Body of pancreas (tissue), 4 donors: ENCODE measurements at regions not wholly inside any gene's neighbourhood (a gene's known extent, or its start where the extent isn't known, plus 50 kb on each side); places are given as distances from the start of the nearest gene placed in this dataset.

Experiments used
- ATAC-seq: fragments of 150-250 bp; one replicate; pipeline ENCODE4 v1.9.1; 2016
- DNase-seq, 4 donors: peaks; one replicate each; pipeline ENCODE4 v3.0.0-alpha.2; 2019
- H3K27ac ChIP-seq, 4 donors: fragments of 200-600 bp; sonication (generic); 1 replicate in 3 of 4; 2 replicates in 1 of 4; pipeline versions ENCODE4 v1.5.1 to v1.6.1; 2016 to 2019; ENCODE audit warnings: mild to moderate bottlenecking in 1 of 4, mixed read lengths in 1 of 4, moderate library complexity in 1 of 4
- H3K27me3 ChIP-seq, 2 donors: fragments of 200-600 bp; sonication (generic); one replicate each; pipeline ENCODE4 v1.6.0; 2016; ENCODE audit warnings: mild to moderate bottlenecking in 1 of 2
- H3K36me3 ChIP-seq, 2 donors: fragments of 200-600 bp; sonication (generic); replicated peaks in 1 of 2; 2 replicates each; pipeline ENCODE4 v1.5.1; 2016; ENCODE audit warnings: low read depth in 2 of 2; ENCODE audit not compliant: insufficient read depth in 1 of 2
- H3K4me1 ChIP-seq: fragments of 200-600 bp; sonication (generic); one replicate; pipeline ENCODE4 v1.6.0; 2016
- H3K4me3 ChIP-seq, 2 donors: fragments of 200-600 bp; sonication (generic); 1 replicate in 1 of 2; 2 replicates in 1 of 2; pipeline ENCODE4 v1.5.1; 2016 to 2019
- H3K9me3 ChIP-seq, 3 donors: fragments of 200-600 bp; sonication (generic); 1 replicate in 2 of 3; 2 replicates in 1 of 3; pipeline ENCODE4 v1.5.1; 2016
- POLR2A ChIP-seq, 3 donors: fragments of 450-650 bp; IDR thresholded peaks; one replicate each; pipeline ENCODE4 v1.6.1; 2016; ENCODE audit warnings: antibody characterized with exemption in 3 of 3, mild to moderate bottlenecking in 2 of 3
- WGBS, 2 donors: methylation state at CpG; one replicate each; pipeline ENCODE4 v1.1.5; 2017; 5-methylcytosine and 5-hydroxymethylcytosine counted together
- intact Hi-C: fragments of 100-400 bp; cut with DNase I; formaldehyde crosslinking; loops from one replicate; pipeline ENCODE4 v1.15.1; 2023
- TF ChIP-seq, protein P1 (sequence below), 7 experiments: fragments of 450-650 bp in 4 of 7; fragments of 200-600 bp in 3 of 7; sonication (generic) in 3 of 7; IDR thresholded peaks; one replicate each; pipeline ENCODE4 v1.5.1; 2016 to 2019; ENCODE audit warnings: antibody characterized with exemption in 7 of 7

DNA sequence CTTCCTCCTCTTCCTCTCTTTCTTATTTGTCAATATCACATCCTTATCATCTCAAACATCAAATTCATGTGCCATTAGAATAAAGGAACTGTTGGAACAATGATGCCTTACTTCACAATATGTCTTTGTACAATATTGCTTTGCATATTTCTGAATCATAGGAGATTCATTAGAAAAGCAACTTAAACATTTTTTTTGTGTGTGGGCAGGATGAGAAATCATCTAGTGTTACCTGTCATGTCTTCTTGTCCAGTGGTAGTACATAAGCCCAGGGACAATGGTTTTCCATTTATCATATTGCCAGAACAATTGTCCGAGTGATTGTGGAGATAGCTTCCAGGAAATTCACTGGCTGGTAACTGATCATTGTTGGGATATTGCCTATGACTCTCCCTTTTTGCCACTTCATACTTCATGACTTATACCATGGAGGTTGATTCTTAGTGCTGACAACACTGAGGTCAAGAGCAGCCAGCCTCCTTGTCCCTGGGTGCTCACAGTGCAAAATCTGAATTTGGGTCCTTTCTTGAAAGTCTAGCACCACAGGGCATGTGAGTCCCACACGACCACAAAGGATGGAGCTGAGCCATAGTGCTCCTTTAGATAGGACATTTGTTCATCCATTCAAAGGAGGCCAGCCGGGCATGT, 215.0 kb downstream of the MDFIC start:
- TF ChIP-seq, protein P1, sequence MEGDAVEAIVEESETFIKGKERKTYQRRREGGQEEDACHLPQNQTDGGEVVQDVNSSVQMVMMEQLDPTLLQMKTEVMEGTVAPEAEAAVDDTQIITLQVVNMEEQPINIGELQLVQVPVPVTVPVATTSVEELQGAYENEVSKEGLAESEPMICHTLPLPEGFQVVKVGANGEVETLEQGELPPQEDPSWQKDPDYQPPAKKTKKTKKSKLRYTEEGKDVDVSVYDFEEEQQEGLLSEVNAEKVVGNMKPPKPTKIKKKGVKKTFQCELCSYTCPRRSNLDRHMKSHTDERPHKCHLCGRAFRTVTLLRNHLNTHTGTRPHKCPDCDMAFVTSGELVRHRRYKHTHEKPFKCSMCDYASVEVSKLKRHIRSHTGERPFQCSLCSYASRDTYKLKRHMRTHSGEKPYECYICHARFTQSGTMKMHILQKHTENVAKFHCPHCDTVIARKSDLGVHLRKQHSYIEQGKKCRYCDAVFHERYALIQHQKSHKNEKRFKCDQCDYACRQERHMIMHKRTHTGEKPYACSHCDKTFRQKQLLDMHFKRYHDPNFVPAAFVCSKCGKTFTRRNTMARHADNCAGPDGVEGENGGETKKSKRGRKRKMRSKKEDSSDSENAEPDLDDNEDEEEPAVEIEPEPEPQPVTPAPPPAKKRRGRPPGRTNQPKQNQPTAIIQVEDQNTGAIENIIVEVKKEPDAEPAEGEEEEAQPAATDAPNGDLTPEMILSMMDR (IDR thresholded peaks at IDR 0.05): no peak
- no peak for TF ChIP-seq POLR2A (IDR thresholded peaks at IDR 0.05)

DNA sequence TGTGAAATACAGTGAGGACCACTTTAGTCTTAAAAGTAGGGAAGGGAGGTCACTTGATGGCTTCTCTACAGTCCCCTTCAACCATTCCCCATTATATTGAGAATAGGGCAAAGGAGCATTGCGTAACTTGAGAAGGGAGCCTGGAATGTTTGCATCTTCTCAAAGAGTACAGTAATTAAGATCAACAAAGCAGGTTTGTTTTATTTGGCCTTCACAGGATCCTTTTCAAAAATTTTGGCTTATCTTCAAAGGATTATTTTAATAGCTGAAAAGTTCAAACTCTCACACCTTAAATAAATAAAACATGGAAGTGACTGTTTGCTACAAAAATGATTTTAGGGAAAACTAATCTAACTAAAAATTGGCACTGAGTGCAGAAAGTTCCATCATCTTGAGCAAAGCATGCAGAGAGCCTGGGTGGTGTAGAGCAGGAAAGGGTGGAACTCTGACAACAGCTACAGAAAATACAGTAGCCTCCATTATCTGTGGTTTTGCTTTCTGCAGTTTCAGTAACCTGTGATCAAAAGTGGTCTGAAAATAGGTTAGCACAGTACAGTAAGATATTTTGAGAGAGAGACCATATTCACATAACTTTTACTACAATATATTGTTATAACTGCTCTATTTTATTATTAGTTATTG, 214.0 kb downstream of the MDFIC start:
- WGBS, 2 donors: 11 to 25% methylated on average over 1 of the region's 1 CpG
- DNase-seq: no peak
- no peak overlapping the region for H3K27ac ChIP-seq
- intact Hi-C loops: no loop called here
- H3K9me3 ChIP-seq: no peaks in the 10 kb centered on the region
- peaks cover 17% of the 10 kb centered on the region for H3K4me1 ChIP-seq
- TF ChIP-seq POLR2A (IDR thresholded peaks at IDR 0.05): no peak
- TF ChIP-seq, protein P1 (IDR thresholded peaks at IDR 0.05): no peak
- no peaks in the 10 kb centered on the region for H3K27me3 ChIP-seq
- H3K36me3 ChIP-seq: no peaks in the 10 kb centered on the region
- ATAC-seq: peak; percentile 63
- no peak overlapping the region for H3K4me3 ChIP-seq

More for the DNA sequence above, 215.0 kb downstream of the MDFIC start:
- Histone ChIP-seq H3K4me3 (no peak overlapping the region), H3K27me3 (no peaks in the 10 kb centered on the region), H3K9me3 (no peaks in the 10 kb centered on the region), H3K4me1 (peaks cover 17% of the 10 kb centered on the region), H3K27ac (no peak overlapping the region), H3K36me3 (no peaks in the 10 kb centered on the region)
- 92 to 100% methylated on average over 3 of the region's 3 CpGs for WGBS, 2 donors
- no peak for ATAC-seq
- no peak for DNase-seq
- intact Hi-C loops: no loop called here

DNA sequence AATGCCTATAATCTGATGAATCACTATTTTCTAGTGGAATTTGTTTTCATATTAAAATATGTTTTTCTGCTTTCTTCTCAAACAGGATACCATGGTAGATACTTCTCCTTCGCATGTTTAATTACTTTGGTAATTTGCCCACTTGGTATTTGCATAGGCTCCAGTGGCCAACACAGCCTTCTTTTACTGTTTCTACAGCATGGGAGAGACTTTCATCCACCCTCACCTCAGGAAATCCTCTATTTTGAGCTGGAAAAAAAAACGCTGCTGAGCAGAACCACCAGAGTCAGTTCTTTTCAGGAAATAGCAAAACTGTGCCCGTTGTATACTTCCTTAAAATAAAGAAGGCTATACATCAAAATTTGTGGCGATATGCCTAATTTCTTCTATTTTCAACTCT, 213.3 kb downstream of the MDFIC start:
- 49 to 63% methylated on average over 4 of the region's 4 CpGs for WGBS, 2 donors
- H3K36me3 ChIP-seq: no peaks in the 10 kb centered on the region
- intact Hi-C loops: no loop called here
- no peak overlapping the region for H3K27ac ChIP-seq
- no peaks in the 10 kb centered on the region for H3K27me3 ChIP-seq
- H3K4me3 ChIP-seq: no peak overlapping the region
- DNase-seq (no peak), ATAC-seq (no peak)
- H3K4me1 ChIP-seq: peaks cover 17% of the 10 kb centered on the region
- H3K9me3 ChIP-seq: no peaks in the 10 kb centered on the region
- TF ChIP-seq, protein P1 (IDR thresholded peaks at IDR 0.05): no peak
- no peak for TF ChIP-seq POLR2A (IDR thresholded peaks at IDR 0.05)

DNA sequence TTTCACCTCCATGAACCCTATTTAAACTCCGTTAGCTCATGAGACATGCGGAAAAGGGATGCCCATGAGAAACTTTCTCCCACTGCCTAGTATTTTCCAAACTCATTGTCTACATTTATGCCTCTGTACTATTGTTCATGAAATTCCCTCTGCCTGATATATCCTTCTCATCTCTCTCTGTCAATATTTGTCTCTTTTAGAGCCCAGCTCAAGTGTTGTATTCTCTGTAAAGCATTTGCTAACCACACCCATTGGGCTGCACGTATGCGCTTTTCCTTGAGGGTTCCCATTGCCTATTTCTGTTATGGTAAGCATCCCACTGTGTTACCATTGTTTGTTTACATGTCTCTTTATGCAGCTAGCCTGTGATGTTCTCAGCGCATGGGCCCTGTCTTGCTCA, 211.4 kb downstream of the MDFIC start:
- no peak for DNase-seq
- Histone ChIP-seq H3K27ac (no peak overlapping the region), H3K9me3 (no peaks in the 10 kb centered on the region), H3K27me3 (no peaks in the 10 kb centered on the region), H3K4me1 (peaks cover 19% of the 10 kb centered on the region), H3K4me3 (no peak overlapping the region), H3K36me3 (no peaks in the 10 kb centered on the region)
- TF ChIP-seq, protein P1 (IDR thresholded peaks at IDR 0.05): no peak
- TF ChIP-seq POLR2A (IDR thresholded peaks at IDR 0.05): no peak
- 91 to 93% methylated on average over 5 of the region's 5 CpGs for WGBS, 2 donors
- ATAC-seq: no peak
- intact Hi-C loops: no loop called here

DNA sequence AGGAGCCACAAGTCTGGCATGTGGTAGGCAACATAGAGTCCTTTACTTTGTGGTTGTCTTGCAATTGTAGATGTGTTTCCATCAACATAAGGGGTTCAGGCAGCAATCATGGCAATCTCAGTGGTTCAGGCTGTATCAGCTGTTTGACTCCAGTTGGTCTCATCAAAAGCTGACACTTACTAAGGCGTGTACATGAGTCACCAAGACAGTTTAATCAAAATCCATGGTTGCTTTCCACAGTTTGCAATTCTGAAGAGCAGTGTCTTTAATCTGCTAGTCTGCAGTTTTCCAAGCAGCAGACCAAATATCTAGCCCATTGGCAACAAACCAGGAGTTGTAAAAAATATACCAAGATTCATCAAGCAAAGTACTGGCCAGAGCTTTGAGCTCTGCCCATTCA, 210.2 kb downstream of the MDFIC start:
- 80 to 89% methylated on average over 1 of the region's 1 CpG for WGBS, 2 donors
- no peaks in the 10 kb centered on the region for H3K9me3 ChIP-seq
- H3K4me1 ChIP-seq: peaks cover 31% of the 10 kb centered on the region
- no peak for DNase-seq
- intact Hi-C loops: no loop called here
- H3K36me3 ChIP-seq: no peaks in the 10 kb centered on the region
- H3K4me3 ChIP-seq: no peak overlapping the region
- no peak overlapping the region for H3K27ac ChIP-seq
- no peak for TF ChIP-seq POLR2A (IDR thresholded peaks at IDR 0.05)
- TF ChIP-seq, protein P1 (IDR thresholded peaks at IDR 0.05): no peak
- H3K27me3 ChIP-seq: no peaks in the 10 kb centered on the region
- no peak for ATAC-seq
